ENCODE measurements at regions not wholly inside any gene's neighbourhood (a gene's known extent, or its start where the extent isn't known, plus 50 kb on each side); places are given as distances from the start of the nearest gene placed in this dataset.

DNA sequence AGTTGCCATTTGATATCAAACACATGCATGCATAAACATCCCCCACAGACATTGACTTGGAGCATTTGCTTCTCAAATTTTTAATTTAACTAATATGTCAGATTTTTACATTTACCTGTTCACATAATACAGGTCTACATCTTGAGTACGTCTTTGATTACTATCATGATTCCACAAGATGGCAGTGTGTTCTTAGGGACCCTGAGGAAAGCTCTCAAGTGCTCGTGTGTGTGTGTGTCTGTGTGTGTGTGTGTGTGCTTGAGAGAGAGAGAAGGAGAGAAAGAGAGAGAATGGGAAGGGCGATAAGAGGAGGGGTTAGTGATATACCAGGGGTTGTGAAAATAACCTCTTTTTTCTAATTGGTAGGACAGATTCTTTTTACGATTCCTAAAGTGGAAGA, 167.1 kb upstream of the OR4E1 start:
- ChIA-PET CTCF (ENCODE audit: partially characterized antibody) (interaction anchor here (0.6 to 5.2 kb wide), 12 partner anchors 9 to 159 kb away, joined by 3 to 30 read pairs (median 4); no protein-coding TSS in a partner anchor), POLR2A (ENCODE audit: partially characterized antibody) (no interaction called here)
- FAIRE-seq, result no peak
- 39 to 100% methylated on average over 1 to 4 of the region's 4 CpGs for WGBS, 2 experiments (ENCODE audit: extremely low coverage in 1 of 2, insufficient coverage in 1 of 2, insufficient read length in 1 of 2, insufficient replicate concordance in 2 of 2, low coverage in 1 of 2, low lambda C conversion rate in 2 of 2, missing lambda C conversion rate in 1 of 2)
- Histone ChIP-seq H4K91ac (replicated peaks; ENCODE audit: insufficient read length, low read length) (no peak overlapping the region), H4K5ac (ENCODE audit: insufficient read length, low read depth, low read length) (no peak overlapping the region), H2BK120ac (replicated peaks; ENCODE audit: low read depth, low read length) (no peak overlapping the region), H2AFZ (ENCODE audit: low read length) (no peak overlapping the region), H3K27ac (ENCODE audit: low read depth, low read length) (no peak overlapping the region), H3K4me2 (ENCODE audit: insufficient read depth in 1 of 2, low read depth in 2 of 2, low read length in 2 of 2) (no peak overlapping the region), H3K79me2 (ENCODE audit: control insufficient read depth in 1 of 2, insufficient read depth in 2 of 2, low read length in 2 of 2) (no peaks in the 10 kb centered on the region), H3K4me1 (replicated peaks in 1 of 4; ENCODE audit: control insufficient read depth in 3 of 4, insufficient read depth in 4 of 4, low read length in 3 of 4) (no peaks in the 10 kb centered on the region), H2BK20ac (ENCODE audit: low read length) (no peak overlapping the region), H2BK15ac (ENCODE audit: low read length) (no peak overlapping the region), H3K18ac (ENCODE audit: extremely low read depth, low read length) (no peak overlapping the region), H3K23ac (ENCODE audit: insufficient read length) (no peak overlapping the region), H3K79me1 (ENCODE audit: low read depth, low read length) (no peaks in the 10 kb centered on the region), H3K23me2 (ENCODE audit: low read depth, low read length) (no peaks in the 10 kb centered on the region; the same call in 1 of the 2 replicates), H3K9ac (replicated peaks in 1 of 4; ENCODE audit: extremely low read depth in 1 of 4, low read depth in 3 of 4, low read length in 3 of 4) (no peak overlapping the region), H2AK5ac (ENCODE audit: low read depth, low read length) (no peak overlapping the region), H3K56ac (replicated peaks; ENCODE audit: insufficient read length, low read depth, low read length) (no peak overlapping the region), H3K4ac (replicated peaks; ENCODE audit: insufficient read length, low read depth, low read length) (no peak overlapping the region), H3K36me3 (ENCODE audit: control insufficient read depth in 2 of 4, insufficient read depth in 4 of 4, low read length in 3 of 4) (no peaks in the 10 kb centered on the region), H3K4me3 (ENCODE audit: extremely low read depth in 1 of 4, insufficient read depth in 2 of 4, low read depth in 3 of 4, low read length in 4 of 4) (no peak overlapping the region), H2BK12ac (ENCODE audit: low read depth, low read length) (no peak overlapping the region), H3K9me3 (ENCODE audit: insufficient read depth in 2 of 2, low read depth in 1 of 2, low read length in 1 of 2) (no peaks in the 10 kb centered on the region; a peak in 1 of 4 replicates), H4K20me1 (replicated peaks in 1 of 2; ENCODE audit: control insufficient read depth in 1 of 2, insufficient read depth in 2 of 2, low read length in 2 of 2) (no peaks in the 10 kb centered on the region), H3K27me3 (replicated peaks in 1 of 4; ENCODE audit: control insufficient read depth in 3 of 4, extremely low read depth in 1 of 4, insufficient read depth in 3 of 4, low read length in 3 of 4) (no peaks in the 10 kb centered on the region; a peak in 2 of 7 replicates), H3K14ac (ENCODE audit: insufficient read length) (no peak overlapping the region), H4K8ac (ENCODE audit: extremely low read depth, insufficient read depth, low read length) (no peak overlapping the region), H2BK5ac (ENCODE audit: low read depth, low read length) (no peak overlapping the region)
- no peak for DNase-seq (ENCODE audit: low read depth in 1 of 2, low spot score in 2 of 2)
- TF ChIP-seq CHD2 (IDR thresholded peaks at IDR 0.05; ENCODE audit: low read length), result no peak
- TF ChIP-seq, protein P1, sequence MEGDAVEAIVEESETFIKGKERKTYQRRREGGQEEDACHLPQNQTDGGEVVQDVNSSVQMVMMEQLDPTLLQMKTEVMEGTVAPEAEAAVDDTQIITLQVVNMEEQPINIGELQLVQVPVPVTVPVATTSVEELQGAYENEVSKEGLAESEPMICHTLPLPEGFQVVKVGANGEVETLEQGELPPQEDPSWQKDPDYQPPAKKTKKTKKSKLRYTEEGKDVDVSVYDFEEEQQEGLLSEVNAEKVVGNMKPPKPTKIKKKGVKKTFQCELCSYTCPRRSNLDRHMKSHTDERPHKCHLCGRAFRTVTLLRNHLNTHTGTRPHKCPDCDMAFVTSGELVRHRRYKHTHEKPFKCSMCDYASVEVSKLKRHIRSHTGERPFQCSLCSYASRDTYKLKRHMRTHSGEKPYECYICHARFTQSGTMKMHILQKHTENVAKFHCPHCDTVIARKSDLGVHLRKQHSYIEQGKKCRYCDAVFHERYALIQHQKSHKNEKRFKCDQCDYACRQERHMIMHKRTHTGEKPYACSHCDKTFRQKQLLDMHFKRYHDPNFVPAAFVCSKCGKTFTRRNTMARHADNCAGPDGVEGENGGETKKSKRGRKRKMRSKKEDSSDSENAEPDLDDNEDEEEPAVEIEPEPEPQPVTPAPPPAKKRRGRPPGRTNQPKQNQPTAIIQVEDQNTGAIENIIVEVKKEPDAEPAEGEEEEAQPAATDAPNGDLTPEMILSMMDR (IDR thresholded peaks at IDR 0.05; ENCODE audit: control extremely low read depth in 1 of 3, insufficient read depth in 1 of 3, low read depth in 1 of 3, low read length in 3 of 3), result peak in 2 of 3 experiments; percentile 28 to 30; a peak in 2 of 4 replicates
- TF ChIP-seq FOSL1 (IDR thresholded peaks at IDR 0.05; ENCODE audit: insufficient read depth, low read depth, low read length), result peak; percentile 59; the same call in 1 of the 2 replicates
- TF ChIP-seq RAD21 (IDR thresholded peaks at IDR 0.05 in 1 of 2, conservative IDR thresholded peaks at IDR 0.05 in 1 of 2; ENCODE audit: low read depth in 2 of 2, low read length in 2 of 2), result peak; percentile 28 to 36; a peak in 3 of 4 replicates
